ENCODE measurements at regions not wholly inside any gene's neighbourhood (a gene's known extent, or its start where the extent isn't known, plus 50 kb on each side); places are given as distances from the start of the nearest gene placed in this dataset.
A peak's percentile ranks its signal among the peaks of the same experiment; 100 is the strongest.

DNA sequence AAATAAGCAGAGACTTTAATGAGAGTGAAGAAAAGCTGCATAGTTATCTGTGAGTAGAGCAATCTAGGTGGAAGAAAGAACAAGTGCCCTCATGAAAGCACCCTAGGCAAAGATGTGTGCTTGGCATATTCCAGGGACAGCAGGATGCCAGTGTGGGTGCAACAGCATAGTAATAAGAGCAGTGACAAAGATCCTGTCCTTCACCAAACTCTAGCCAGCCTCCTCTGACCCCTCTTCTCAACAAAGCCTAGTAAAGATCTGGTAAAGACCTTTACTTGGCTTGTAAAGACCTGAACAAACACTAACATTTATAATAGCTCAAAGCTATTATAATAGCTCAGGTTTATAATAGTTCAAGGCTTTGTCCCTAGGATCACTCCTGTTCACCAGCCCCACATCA lies 735.4 kb downstream of the PCDH7 start:
- Mint-ChIP-seq H3K4me3 (ENCODE audit: unreplicated experiment) (no peak overlapping the region), H3K9me3 (ENCODE audit: unreplicated experiment) (peaks cover 7% of the 10 kb centered on the region), H3K27ac (ENCODE audit: low read depth, unreplicated experiment) (no peak overlapping the region), H3K4me1 (ENCODE audit: insufficient read depth, unreplicated experiment) (no peaks in the 10 kb centered on the region), H3K27me3 (ENCODE audit: insufficient read depth, unreplicated experiment) (no peaks in the 10 kb centered on the region), H3K36me3 (ENCODE audit: insufficient read depth, unreplicated experiment) (no peaks in the 10 kb centered on the region)
- POLR2A ChIA-PET: interaction anchor here (1.1 kb wide), 1 partner anchor 9 kb away, joined by 8 read pairs; no protein-coding TSS in a partner anchor
- CTCF ChIA-PET: interaction anchor here (0.5 kb wide), 1 partner anchor 987 kb away, joined by 3 read pairs; no protein-coding TSS in a partner anchor
- intact Hi-C loops (cut with micrococcal nuclease): no loop called here
- no TSS peak for BruUV-seq (replicated peaks)
- TF ChIP-seq, protein P1, sequence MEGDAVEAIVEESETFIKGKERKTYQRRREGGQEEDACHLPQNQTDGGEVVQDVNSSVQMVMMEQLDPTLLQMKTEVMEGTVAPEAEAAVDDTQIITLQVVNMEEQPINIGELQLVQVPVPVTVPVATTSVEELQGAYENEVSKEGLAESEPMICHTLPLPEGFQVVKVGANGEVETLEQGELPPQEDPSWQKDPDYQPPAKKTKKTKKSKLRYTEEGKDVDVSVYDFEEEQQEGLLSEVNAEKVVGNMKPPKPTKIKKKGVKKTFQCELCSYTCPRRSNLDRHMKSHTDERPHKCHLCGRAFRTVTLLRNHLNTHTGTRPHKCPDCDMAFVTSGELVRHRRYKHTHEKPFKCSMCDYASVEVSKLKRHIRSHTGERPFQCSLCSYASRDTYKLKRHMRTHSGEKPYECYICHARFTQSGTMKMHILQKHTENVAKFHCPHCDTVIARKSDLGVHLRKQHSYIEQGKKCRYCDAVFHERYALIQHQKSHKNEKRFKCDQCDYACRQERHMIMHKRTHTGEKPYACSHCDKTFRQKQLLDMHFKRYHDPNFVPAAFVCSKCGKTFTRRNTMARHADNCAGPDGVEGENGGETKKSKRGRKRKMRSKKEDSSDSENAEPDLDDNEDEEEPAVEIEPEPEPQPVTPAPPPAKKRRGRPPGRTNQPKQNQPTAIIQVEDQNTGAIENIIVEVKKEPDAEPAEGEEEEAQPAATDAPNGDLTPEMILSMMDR (IDR thresholded peaks at IDR 0.05; ENCODE audit: unreplicated experiment): no peak
- DNase-seq (ENCODE audit: unreplicated experiment): no peak

DNA sequence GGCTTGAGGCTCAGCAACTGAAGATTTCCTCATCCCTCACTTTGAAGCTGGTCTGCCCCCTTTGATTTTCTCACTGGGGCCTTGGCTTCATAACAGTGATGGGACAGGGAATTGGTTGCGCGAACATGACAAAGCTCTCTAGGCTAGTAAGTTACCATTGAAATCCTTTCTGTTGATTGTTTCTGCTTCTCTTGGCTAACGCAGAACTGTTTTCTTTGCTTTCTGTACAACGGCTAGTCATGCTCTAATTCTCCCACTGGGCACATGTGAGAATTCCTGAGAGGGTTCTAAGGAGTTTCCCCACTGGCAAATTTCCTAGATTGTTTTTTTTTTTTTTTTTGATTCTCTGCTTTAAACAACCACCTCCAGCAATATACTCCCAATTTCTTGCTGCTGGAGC lies 738.6 kb downstream of the PCDH7 start:
- H3K27ac Mint-ChIP-seq (ENCODE audit: low read depth, unreplicated experiment): no peak overlapping the region
- CTCF ChIA-PET: no interaction called here
- no peaks in the 10 kb centered on the region for H3K9me3 Mint-ChIP-seq (ENCODE audit: unreplicated experiment)
- peak; percentile 24 for DNase-seq (ENCODE audit: unreplicated experiment)
- intact Hi-C loops (cut with micrococcal nuclease): no loop called here
- POLR2A ChIA-PET: interaction anchor here (0.6 kb wide), 1 partner anchor 1761 kb away, joined by 3 read pairs; no protein-coding TSS in a partner anchor
- H3K4me3 Mint-ChIP-seq (ENCODE audit: unreplicated experiment): no peak overlapping the region
- H3K36me3 Mint-ChIP-seq (ENCODE audit: insufficient read depth, unreplicated experiment): no peaks in the 10 kb centered on the region
- TF ChIP-seq, protein P1 (IDR thresholded peaks at IDR 0.05; ENCODE audit: unreplicated experiment): no peak
- H3K4me1 Mint-ChIP-seq (ENCODE audit: insufficient read depth, unreplicated experiment): peaks cover 11% of the 10 kb centered on the region
- BruUV-seq (replicated peaks): no TSS peak
- no peaks in the 10 kb centered on the region for H3K27me3 Mint-ChIP-seq (ENCODE audit: insufficient read depth, unreplicated experiment)

DNA sequence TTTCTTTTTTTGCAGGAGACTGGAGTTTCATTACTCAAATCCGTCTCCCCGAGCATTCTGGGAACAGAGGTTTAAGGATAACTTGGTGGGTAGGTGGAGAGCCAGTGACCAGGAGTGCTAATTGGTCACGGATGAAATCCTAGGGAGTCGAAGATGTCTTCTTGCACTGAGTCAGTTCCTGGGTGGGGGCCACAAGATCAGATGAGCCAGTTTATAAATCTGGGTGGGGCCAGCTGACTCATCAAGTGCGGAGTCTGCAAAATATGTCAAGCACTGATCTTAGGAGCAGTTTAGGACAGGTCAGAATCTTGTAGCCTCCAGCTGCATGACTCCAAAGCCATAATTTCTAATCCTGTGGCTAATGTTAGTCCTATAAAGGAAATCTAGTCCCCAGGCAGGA lies 741.3 kb downstream of the PCDH7 start:
- Mint-ChIP-seq H3K9me3 (ENCODE audit: unreplicated experiment) (no peaks in the 10 kb centered on the region), H3K27ac (ENCODE audit: low read depth, unreplicated experiment) (peak overlapping the region; percentile 18), H3K36me3 (ENCODE audit: insufficient read depth, unreplicated experiment) (no peaks in the 10 kb centered on the region), H3K27me3 (ENCODE audit: insufficient read depth, unreplicated experiment) (no peaks in the 10 kb centered on the region), H3K4me3 (ENCODE audit: unreplicated experiment) (peak overlapping the region; percentile 24), H3K4me1 (ENCODE audit: insufficient read depth, unreplicated experiment) (peaks cover 11% of the 10 kb centered on the region)
- CTCF ChIA-PET: interaction anchor here (0.7 kb wide), 1 partner anchor 87 kb away, joined by 3 read pairs; no protein-coding TSS in a partner anchor
- TF ChIP-seq, protein P1 (IDR thresholded peaks at IDR 0.05; ENCODE audit: unreplicated experiment): no peak
- DNase-seq (ENCODE audit: unreplicated experiment): peak; percentile 75
- no TSS peak for BruUV-seq (replicated peaks)
- POLR2A ChIA-PET: no interaction called here
- intact Hi-C loops (cut with micrococcal nuclease): loop anchor here (5.0 kb wide), 1 partner anchor 796 kb away; no protein-coding TSS in a partner anchor

DNA sequence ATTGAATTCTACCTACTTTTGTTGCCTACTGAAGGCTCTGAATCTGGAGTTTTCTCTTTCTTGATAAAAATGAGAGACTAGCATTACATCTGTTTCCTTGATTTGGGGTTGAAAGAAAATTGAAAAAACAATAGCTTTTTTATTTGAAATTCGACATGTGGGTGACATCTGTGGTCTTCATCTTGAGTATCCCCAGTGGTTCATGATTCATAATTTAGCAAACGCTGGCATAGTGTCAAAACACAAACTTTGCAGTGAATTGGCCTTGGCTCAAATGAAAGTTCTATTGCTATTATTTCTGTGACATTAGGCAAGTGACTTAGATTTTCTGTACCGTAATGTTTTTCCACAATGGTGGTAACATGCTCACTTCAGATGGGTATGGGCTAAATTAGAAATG lies 747.6 kb downstream of the PCDH7 start:
- ChIA-PET POLR2A (no interaction called here), CTCF (no interaction called here)
- peak; percentile 64 for DNase-seq (ENCODE audit: unreplicated experiment)
- H3K27me3 Mint-ChIP-seq (ENCODE audit: insufficient read depth, unreplicated experiment): no peaks in the 10 kb centered on the region
- no TSS peak for BruUV-seq (replicated peaks)
- no peak overlapping the region for H3K27ac Mint-ChIP-seq (ENCODE audit: low read depth, unreplicated experiment)
- H3K9me3 Mint-ChIP-seq (ENCODE audit: unreplicated experiment): no peaks in the 10 kb centered on the region
- no peak overlapping the region for H3K4me3 Mint-ChIP-seq (ENCODE audit: unreplicated experiment)
- TF ChIP-seq, protein P1 (IDR thresholded peaks at IDR 0.05; ENCODE audit: unreplicated experiment): no peak
- H3K4me1 Mint-ChIP-seq (ENCODE audit: insufficient read depth, unreplicated experiment): no peaks in the 10 kb centered on the region
- intact Hi-C loops (cut with micrococcal nuclease): no loop called here
- H3K36me3 Mint-ChIP-seq (ENCODE audit: insufficient read depth, unreplicated experiment): no peaks in the 10 kb centered on the region

All from MCF 10A (cell line).